ENCODE measurements at regions not wholly inside any gene's neighbourhood (a gene's known extent, or its start where the extent isn't known, plus 50 kb on each side); places are given as distances from the start of the nearest gene placed in this dataset.

GRCh38 chrX:19172741-19173140 is 50.5 kb upstream of the ADGRG2 start:
- no peaks in the 10 kb centered on the region for H3K36me3 ChIP-seq (ENCODE audit: control insufficient read depth in 2 of 2, extremely low read depth in 1 of 2, insufficient read depth in 2 of 2, low read length in 2 of 2)
- POLR2A ChIA-PET, result no interaction called here
- CTCF ChIA-PET, result no interaction called here
- no peak overlapping the region for H2AFZ ChIP-seq (ENCODE audit: low read depth, low read length)
- no peak overlapping the region for H3K4me2 ChIP-seq (ENCODE audit: insufficient read depth, low read length)
- intact Hi-C loops (cut with micrococcal nuclease), result no loop called here
- no peak for DNase-seq (ENCODE audit: low read depth, low spot score)
- no peak overlapping the region for H3K27ac ChIP-seq (ENCODE audit: insufficient read depth, low read depth, low read length)
- no peak for TF ChIP-seq FOS (IDR thresholded peaks at IDR 0.05; ENCODE audit: borderline replicate concordance, insufficient read depth, low read length)
- TF ChIP-seq MAX (IDR thresholded peaks at IDR 0.05; ENCODE audit: insufficient read depth, insufficient read length), result no peak
- TF ChIP-seq POLR2A (IDR thresholded peaks at IDR 0.05; ENCODE audit: low read depth, low read length), result no peak
- no peak for TF ChIP-seq POLR2AphosphoS5 (IDR thresholded peaks at IDR 0.05; ENCODE audit: insufficient read depth, low read depth, low read length)
- no peak for TF ChIP-seq JUN (IDR thresholded peaks at IDR 0.05; ENCODE audit: borderline replicate concordance, insufficient read depth, insufficient read length, low read depth)
- TF ChIP-seq CTCF (IDR thresholded peaks at IDR 0.05; ENCODE audit: extremely low read depth in 1 of 2, insufficient read depth in 1 of 2, low read depth in 1 of 2, low read length in 2 of 2), result no peak
- no peak for TF ChIP-seq EZH2 (IDR thresholded peaks at IDR 0.05; ENCODE audit: borderline replicate concordance, low read depth, low read length, severe bottlenecking)
- no peak for TF ChIP-seq GATA2 (IDR thresholded peaks at IDR 0.05; ENCODE audit: insufficient read depth, insufficient read length, low read depth, low read length)
- no peak for TF ChIP-seq MYC (IDR thresholded peaks at IDR 0.05; ENCODE audit: low read depth, low read length)
- no TSS peak for BruUV-seq (replicated peaks)
- no peak overlapping the region for H3K4me3 ChIP-seq (replicated peaks in 1 of 3; ENCODE audit: insufficient read depth in 1 of 3, low read depth in 1 of 3, low read length in 3 of 3)
- H3K9me1 ChIP-seq (replicated peaks; ENCODE audit: control insufficient read depth, extremely low read depth, insufficient read depth, low read length), result no peaks in the 10 kb centered on the region
- H3K27me3 ChIP-seq (ENCODE audit: control insufficient read depth in 2 of 2, insufficient read depth in 2 of 2, low read length in 2 of 2), result no peaks in the 10 kb centered on the region
- no peak overlapping the region for H3K9ac ChIP-seq (replicated peaks; ENCODE audit: extremely low read depth, insufficient read depth, low read length)
- FAIRE-seq, result no peak
- no peaks in the 10 kb centered on the region for H3K9me3 ChIP-seq (replicated peaks; ENCODE audit: control insufficient read depth, insufficient read depth, low read length)
- dilution Hi-C loops (cut with MboI; ENCODE audit: extremely low pct_ligation_motif_present, low sequenced_read_pairs), result no loop called here
- no peaks in the 10 kb centered on the region for H3K4me1 ChIP-seq (ENCODE audit: control insufficient read depth, extremely low read depth, insufficient read depth, low read length)
- H3K79me2 ChIP-seq (ENCODE audit: control insufficient read depth, insufficient read depth, low read length), result no peaks in the 10 kb centered on the region
- H4K20me1 ChIP-seq (replicated peaks; ENCODE audit: control insufficient read depth, extremely low read depth, insufficient read depth, low read length), result no peaks in the 10 kb centered on the region
